NB4 (cell line): ENCODE measurements at regions not wholly inside any gene's neighbourhood (a gene's known extent, or its start where the extent isn't known, plus 50 kb on each side); places are given as distances from the start of the nearest gene placed in this dataset.

Experiments used
- DNase-seq: peaks from one replicate; pipeline ENCODE4 v3.0.0; 2010; ENCODE audit warnings: low read depth
- H3K4me3 ChIP-seq: one replicate; pipeline ENCODE4 v1.5.1; 2011; ENCODE audit warnings: mild to moderate bottlenecking, low read depth, low read length, moderate library complexity
- MYC ChIP-seq: IDR thresholded peaks from 2 replicates; pipeline ENCODE4 v1.6.1; 2011; ENCODE audit warnings: low read depth, low read length
- POLR2A ChIP-seq: IDR thresholded peaks from 2 replicates; pipeline ENCODE4 v1.6.1; 2011; ENCODE audit warnings: mild to moderate bottlenecking; ENCODE audit not compliant: insufficient read length; ENCODE audit errors: extremely low read depth
- TF ChIP-seq, protein P1 (sequence below): IDR thresholded peaks from 2 replicates; pipeline ENCODE4 v1.6.1; 2011; ENCODE audit warnings: low read depth, low read length
- TF ChIP-seq, protein P2 (sequence below): IDR thresholded peaks from one replicate; pipeline ENCODE4 v1.5.1; 2012; ENCODE audit warnings: low read depth, low read length

DNA sequence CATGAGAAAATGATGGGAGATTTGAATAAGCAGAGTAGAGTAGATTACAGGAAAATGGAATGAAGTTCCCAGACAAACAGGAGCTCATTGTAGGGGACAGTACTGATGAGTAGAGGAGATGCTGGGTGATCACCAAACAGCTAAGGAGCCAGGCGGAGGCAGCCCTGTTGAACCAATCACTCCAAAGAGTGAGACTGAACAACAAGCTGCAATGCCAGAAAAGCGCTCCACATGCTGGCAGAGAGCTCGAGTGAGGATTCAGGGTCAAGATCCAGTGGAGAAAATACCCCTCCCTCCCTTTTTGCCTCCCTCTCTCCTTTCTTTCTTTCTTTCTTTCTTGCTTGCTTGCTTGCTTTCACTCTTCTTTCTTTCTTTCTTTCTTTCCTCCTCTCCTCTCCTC, 133.3 kb downstream of the PFKFB3 start:
- no peak overlapping the region for H3K4me3 ChIP-seq
- DNase-seq, result no peak
- TF ChIP-seq, protein P1, sequence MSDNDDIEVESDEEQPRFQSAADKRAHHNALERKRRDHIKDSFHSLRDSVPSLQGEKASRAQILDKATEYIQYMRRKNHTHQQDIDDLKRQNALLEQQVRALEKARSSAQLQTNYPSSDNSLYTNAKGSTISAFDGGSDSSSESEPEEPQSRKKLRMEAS, result no peak

DNA sequence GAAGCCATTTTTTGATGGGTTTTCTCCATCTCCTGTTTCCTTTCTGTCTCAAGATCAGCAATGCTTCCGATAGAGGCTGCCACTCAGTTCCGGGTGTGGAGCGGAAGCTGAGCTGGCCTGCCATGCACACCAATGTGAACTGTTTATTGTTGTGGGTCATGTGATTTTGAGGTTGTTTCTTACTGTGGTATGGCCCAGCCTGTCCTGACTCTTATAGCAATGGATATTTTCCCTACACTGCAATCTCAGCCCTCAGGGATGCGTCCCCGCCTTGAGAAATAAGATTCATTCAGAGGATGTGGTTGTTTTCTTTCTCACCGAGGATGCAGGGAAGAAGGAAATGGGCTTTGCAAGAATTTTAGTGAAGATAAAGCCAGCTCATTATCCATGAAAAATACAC, 134.7 kb downstream of the PFKFB3 start:
- DNase-seq, result no peak
- TF ChIP-seq POLR2A, result no peak
- TF ChIP-seq, protein P1, result no peak
- TF ChIP-seq, protein P2, sequence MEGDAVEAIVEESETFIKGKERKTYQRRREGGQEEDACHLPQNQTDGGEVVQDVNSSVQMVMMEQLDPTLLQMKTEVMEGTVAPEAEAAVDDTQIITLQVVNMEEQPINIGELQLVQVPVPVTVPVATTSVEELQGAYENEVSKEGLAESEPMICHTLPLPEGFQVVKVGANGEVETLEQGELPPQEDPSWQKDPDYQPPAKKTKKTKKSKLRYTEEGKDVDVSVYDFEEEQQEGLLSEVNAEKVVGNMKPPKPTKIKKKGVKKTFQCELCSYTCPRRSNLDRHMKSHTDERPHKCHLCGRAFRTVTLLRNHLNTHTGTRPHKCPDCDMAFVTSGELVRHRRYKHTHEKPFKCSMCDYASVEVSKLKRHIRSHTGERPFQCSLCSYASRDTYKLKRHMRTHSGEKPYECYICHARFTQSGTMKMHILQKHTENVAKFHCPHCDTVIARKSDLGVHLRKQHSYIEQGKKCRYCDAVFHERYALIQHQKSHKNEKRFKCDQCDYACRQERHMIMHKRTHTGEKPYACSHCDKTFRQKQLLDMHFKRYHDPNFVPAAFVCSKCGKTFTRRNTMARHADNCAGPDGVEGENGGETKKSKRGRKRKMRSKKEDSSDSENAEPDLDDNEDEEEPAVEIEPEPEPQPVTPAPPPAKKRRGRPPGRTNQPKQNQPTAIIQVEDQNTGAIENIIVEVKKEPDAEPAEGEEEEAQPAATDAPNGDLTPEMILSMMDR, result no peak
- no peak for TF ChIP-seq MYC
- H3K4me3 ChIP-seq, result no peak overlapping the region

DNA sequence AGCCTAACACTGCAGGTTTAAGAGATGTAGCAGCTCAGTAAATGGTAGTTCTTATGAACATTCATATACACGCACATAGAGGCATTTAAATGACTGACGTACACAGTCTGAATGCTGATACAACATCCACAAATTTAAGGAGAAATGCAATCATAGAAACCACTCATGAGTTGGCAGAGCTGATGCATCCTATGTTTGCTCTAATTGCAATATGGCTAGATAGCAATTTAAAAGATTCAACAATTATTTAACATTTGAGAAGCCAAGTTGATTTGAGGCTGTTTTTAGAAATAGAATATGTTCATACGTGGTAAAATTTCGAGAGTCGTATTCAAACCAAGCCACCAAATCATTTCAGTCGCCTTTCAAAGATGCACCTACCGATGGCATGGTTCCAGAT, 135.6 kb downstream of the PFKFB3 start:
- H3K4me3 ChIP-seq, result no peak overlapping the region
- TF ChIP-seq, protein P2, result no peak
- no peak for TF ChIP-seq POLR2A
- TF ChIP-seq, protein P1, result no peak
- no peak for TF ChIP-seq MYC

DNA sequence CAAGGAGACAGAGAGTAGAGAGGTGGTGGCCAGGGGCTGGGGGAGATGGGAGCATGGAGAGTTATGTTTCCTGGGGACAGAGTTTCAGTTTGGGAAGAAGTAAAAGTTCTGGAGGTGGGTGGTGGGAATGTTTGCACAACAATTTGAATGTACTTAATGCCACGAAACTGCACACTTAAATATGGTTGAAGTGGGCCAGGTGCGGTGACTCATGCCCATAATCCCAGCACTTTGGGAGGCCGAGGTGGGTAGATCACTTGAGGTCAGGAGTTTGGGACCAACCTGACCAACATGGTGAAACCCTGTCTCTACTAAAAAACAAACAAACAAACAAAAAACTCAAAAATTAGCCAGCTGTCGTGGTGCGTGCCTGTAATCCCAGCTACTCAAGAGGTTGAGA, 137.2 kb downstream of the PFKFB3 start:
- no peak for DNase-seq
- TF ChIP-seq POLR2A (no peak), MYC (no peak)
- TF ChIP-seq, protein P2, result no peak
- TF ChIP-seq, protein P1, result no peak
- H3K4me3 ChIP-seq, result no peak overlapping the region

More for the DNA sequence above, 135.6 kb downstream of the PFKFB3 start:
- DNase-seq, result no peak

DNA sequence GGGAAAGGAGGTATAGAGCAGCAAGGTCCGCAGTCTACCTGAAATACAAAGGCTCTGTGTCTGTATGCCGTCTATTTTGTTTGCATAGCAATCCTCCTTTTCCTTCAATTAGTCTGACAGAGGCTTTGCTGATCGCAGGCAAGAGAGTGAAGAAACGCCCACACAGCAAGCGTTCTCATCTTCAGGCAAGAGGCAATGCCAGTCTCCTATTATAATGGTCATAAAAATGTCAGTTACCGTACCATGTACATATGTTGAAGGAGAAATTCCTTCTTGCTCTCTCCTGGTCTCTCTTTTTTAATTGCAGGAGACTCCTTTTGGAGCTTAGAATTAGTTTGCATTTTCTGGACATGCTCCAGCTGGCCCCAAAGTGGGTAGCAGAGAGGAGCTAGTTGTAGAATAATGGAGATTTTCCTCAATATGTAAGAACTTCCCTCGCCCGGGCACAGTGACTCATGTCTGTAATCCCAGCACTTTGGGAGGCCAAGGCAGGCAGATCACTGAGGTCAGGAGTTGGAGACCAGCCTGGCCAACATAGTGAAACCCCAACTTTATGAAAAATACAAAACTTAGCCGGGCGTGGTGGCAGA, 139.5 kb downstream of the PFKFB3 start:
- DNase-seq, result no peak
- no peak overlapping the region for H3K4me3 ChIP-seq
- TF ChIP-seq, protein P2, result no peak

DNA sequence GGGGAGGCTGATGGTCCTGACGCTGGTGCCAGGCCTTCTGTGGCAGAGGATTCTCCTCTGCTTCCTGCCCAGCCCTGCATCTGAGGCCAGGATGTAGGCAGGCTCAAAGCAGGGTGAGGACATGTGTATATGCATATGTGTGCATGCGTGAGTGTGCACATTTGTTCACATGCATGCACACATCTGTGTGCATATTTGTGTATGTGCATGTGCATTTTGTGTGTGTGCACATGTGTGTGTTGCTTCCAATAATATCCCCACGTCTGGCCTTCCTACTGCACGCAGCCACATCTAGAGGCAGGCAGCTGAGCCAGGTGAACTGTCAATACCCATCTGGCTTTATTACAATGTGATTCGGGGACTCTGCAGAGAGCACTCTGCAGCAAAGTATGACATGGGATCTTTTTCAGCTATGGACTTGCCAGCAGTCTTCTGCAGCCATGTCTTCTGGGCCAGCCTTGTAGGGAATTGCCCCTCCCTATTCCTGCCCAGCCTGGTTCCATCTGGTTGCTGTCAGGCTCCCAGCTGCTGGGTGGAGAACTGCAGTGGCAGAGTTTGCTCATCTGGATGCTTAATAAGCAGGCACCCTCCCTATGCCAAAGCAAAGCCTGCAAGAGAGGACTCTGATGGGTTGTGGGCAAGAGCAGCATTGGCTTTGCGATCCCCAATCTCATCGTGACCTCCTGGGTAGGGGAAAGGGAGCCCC, 140.7 kb downstream of the PFKFB3 start:
- no peak for DNase-seq
- TF ChIP-seq MYC (no peak), POLR2A (no peak)
- TF ChIP-seq, protein P1, result no peak
- TF ChIP-seq, protein P2, result no peak
- no peak overlapping the region for H3K4me3 ChIP-seq
